ENCODE measurements at regions not wholly inside any gene's neighbourhood (a gene's known extent, or its start where the extent isn't known, plus 50 kb on each side); places are given as distances from the start of the nearest gene placed in this dataset.
"Not testable (repeated sequence)": the region's sequence is repeated elsewhere in the genome, so short reads cannot be mapped to it uniquely, and the experiment has no call there.

DNA sequence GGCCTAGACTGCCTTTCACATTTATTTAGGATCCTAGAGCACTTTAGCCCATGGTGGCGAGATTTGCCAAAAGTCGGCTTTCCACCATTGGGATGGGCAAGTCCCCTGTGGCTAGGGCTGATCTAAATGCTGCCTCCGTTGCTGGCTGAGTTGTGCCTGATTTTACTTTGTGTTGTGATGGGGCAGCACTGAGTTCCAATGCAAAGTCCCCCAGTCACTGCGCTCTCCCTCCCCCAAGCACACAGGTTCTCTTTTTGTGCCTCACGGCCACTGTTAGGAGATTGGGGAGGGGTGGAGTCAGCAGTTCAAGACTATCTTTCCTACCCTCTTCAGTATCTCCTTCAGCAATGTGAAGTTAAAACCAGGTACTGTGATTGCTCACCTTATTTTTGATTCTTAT, 66.7 kb upstream of the COX20 start:
- ATAC-seq (ENCODE audit: poor library complexity) (no peak), DNase-seq (no peak)
- H3K4me3 Mint-ChIP-seq = no peak overlapping the region
- H3K4me1 Mint-ChIP-seq (ENCODE audit: low read depth) = no peaks in the 10 kb centered on the region
- Histone ChIP-seq H3K4me3 (ENCODE audit: low read length) (no peak overlapping the region), H3K27ac (ENCODE audit: low read depth in 1 of 2, low read length in 2 of 2) (no peak overlapping the region), H3K27me3 (ENCODE audit: control insufficient read depth in 1 of 2, insufficient read depth in 2 of 2, low read length in 2 of 2) (peaks cover 0 to 4% of the 10 kb centered on the region in 2 experiments), H3K36me3 (ENCODE audit: insufficient read depth, low read length) (no peaks in the 10 kb centered on the region), H3K4me1 (ENCODE audit: insufficient read depth, low read length) (no peaks in the 10 kb centered on the region), H3K9me3 (ENCODE audit: control insufficient read depth in 1 of 2, insufficient read depth in 1 of 2, low read length in 2 of 2) (no peaks in the 10 kb centered on the region)
- no peak overlapping the region for H3K27ac Mint-ChIP-seq
- intact Hi-C loops (cut with DNase I, micrococcal nuclease) = loop anchor here in 1 of 2 experiments (2.0 kb wide), 1 partner anchor 140 kb away; no protein-coding TSS in a partner anchor
- no peaks in the 10 kb centered on the region for H3K36me3 Mint-ChIP-seq (ENCODE audit: low read depth)
- H3K9me3 Mint-ChIP-seq = no peaks in the 10 kb centered on the region
- ChIA-PET CTCF (no interaction called here), POLR2A (no interaction called here)
- H3K27me3 Mint-ChIP-seq = peaks cover 19% of the 10 kb centered on the region
- no peak for TF ChIP-seq CTCF (IDR thresholded peaks at IDR 0.05)

- POLR2A ChIA-PET; H3K4me1 Mint-ChIP-seq (ENCODE audit: low read depth); H3K27me3 ChIP-seq (ENCODE audit: control insufficient read depth in 1 of 2, insufficient read depth in 2 of 2, low read length in 2 of 2); H3K36me3 ChIP-seq (ENCODE audit: insufficient read depth, low read length); H3K9me3 Mint-ChIP-seq; H3K4me1 ChIP-seq (ENCODE audit: insufficient read depth, low read length); ATAC-seq (ENCODE audit: poor library complexity); H3K9me3 ChIP-seq (ENCODE audit: control insufficient read depth in 1 of 2, insufficient read depth in 1 of 2, low read length in 2 of 2); CTCF ChIA-PET; H3K36me3 Mint-ChIP-seq (ENCODE audit: low read depth); H3K27ac ChIP-seq (ENCODE audit: low read depth in 1 of 2, low read length in 2 of 2); H3K27me3 Mint-ChIP-seq; H3K4me3 Mint-ChIP-seq; DNase-seq; H3K27ac Mint-ChIP-seq; H3K4me3 ChIP-seq (ENCODE audit: low read length); intact Hi-C loops (cut with DNase I, micrococcal nuclease): not testable (repeated sequence)
These were observed 64.9 kb upstream of the COX20 start for GRCh38 chr1:244770556-244770955.

DNA sequence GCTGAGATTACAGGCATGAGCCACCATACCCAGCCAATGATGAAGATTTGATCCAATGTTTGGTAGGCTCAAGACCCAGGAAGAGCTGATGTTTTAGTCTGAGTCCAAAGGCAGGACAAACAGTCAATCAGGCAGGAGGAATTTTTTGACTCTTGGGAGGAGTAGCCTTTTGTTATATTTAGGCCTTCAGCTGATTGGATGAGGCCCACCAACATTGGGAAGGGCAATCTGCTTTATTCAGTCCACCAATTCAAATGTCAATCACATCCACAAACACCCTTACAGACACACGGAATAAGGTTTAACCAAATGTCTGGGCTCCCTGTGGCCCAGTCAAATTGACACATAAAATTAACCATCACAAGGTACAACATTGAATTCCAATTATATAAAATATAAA, 61.9 kb upstream of the COX20 start:
- Histone ChIP-seq H3K27me3 (ENCODE audit: control insufficient read depth in 1 of 2, insufficient read depth in 2 of 2, low read length in 2 of 2) (no peaks in the 10 kb centered on the region), H3K4me1 (ENCODE audit: insufficient read depth, low read length) (no peaks in the 10 kb centered on the region), H3K9me3 (ENCODE audit: control insufficient read depth in 1 of 2, insufficient read depth in 1 of 2, low read length in 2 of 2) (no peaks in the 10 kb centered on the region), H3K36me3 (ENCODE audit: insufficient read depth, low read length) (no peaks in the 10 kb centered on the region), H3K4me3 (ENCODE audit: low read length) (no peak overlapping the region), H3K27ac (ENCODE audit: low read depth in 1 of 2, low read length in 2 of 2) (no peak overlapping the region)
- POLR2A ChIA-PET = interaction anchor here (0.6 kb wide), 1 partner anchor 56 kb away, joined by 3 read pairs; no protein-coding TSS in a partner anchor
- no peaks in the 10 kb centered on the region for H3K36me3 Mint-ChIP-seq (ENCODE audit: low read depth)
- intact Hi-C loops (cut with DNase I, micrococcal nuclease) = no loop called here
- TF ChIP-seq CTCF (IDR thresholded peaks at IDR 0.05) = no peak
- H3K4me1 Mint-ChIP-seq (ENCODE audit: low read depth) = no peaks in the 10 kb centered on the region
- H3K27me3 Mint-ChIP-seq = peaks cover 5% of the 10 kb centered on the region
- no peak overlapping the region for H3K4me3 Mint-ChIP-seq
- no peak for DNase-seq
- H3K27ac Mint-ChIP-seq = no peak overlapping the region
- CTCF ChIA-PET = no interaction called here
- ATAC-seq (ENCODE audit: poor library complexity) = no peak
- H3K9me3 Mint-ChIP-seq = no peaks in the 10 kb centered on the region

DNA sequence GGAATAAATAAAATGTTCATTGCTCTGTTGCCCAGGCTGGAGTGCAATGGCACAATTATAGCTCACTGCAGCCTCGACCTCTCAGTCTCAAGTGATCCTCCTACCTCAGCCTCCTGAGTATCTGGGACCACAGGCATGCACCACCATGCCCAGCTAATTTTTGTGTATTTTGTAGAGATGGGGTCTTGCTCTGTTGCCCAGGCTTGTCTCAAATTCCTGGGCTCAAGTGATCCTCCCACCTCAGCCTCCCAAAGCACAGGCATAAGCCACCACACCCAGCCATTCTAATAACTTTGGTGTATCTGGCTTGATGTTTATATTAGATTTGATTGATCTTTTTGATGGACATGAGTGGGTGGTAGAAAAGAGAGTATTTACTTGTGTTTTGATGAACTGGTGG, 58.7 kb upstream of the COX20 start:
- H3K9me3 ChIP-seq (ENCODE audit: control insufficient read depth in 1 of 2, insufficient read depth in 1 of 2, low read length in 2 of 2); H3K4me3 Mint-ChIP-seq; DNase-seq; H3K27ac ChIP-seq (ENCODE audit: low read depth in 1 of 2, low read length in 2 of 2); H3K27ac Mint-ChIP-seq; H3K36me3 Mint-ChIP-seq (ENCODE audit: low read depth); POLR2A ChIA-PET; H3K4me3 ChIP-seq (ENCODE audit: low read length); ATAC-seq (ENCODE audit: poor library complexity); H3K36me3 ChIP-seq (ENCODE audit: insufficient read depth, low read length); H3K4me1 ChIP-seq (ENCODE audit: insufficient read depth, low read length); intact Hi-C loops (cut with DNase I, micrococcal nuclease); H3K9me3 Mint-ChIP-seq; H3K4me1 Mint-ChIP-seq (ENCODE audit: low read depth); H3K27me3 Mint-ChIP-seq; H3K27me3 ChIP-seq (ENCODE audit: control insufficient read depth in 1 of 2, insufficient read depth in 2 of 2, low read length in 2 of 2); CTCF ChIA-PET: not testable (repeated sequence)
